HG02981 (cell line): ENCODE measurements at regions not wholly inside any gene's neighbourhood (a gene's known extent, or its start where the extent isn't known, plus 50 kb on each side); places are given as distances from the start of the nearest gene placed in this dataset.
"Not testable (repeated sequence)": the region's sequence is repeated elsewhere in the genome, so short reads cannot be mapped to it uniquely, and the experiment has no call there.

Experiments
- ATAC-seq: cut with Tn5 transposase; IDR thresholded peaks from one replicate; pipeline ENCODE4 v1.9.1; 2021; ENCODE audit warnings: mild to moderate bottlenecking, moderate library complexity; ENCODE audit not compliant: unreplicated experiment

- no peak for ATAC-seq
These were observed 123.6 kb upstream of the ZNF608 start for GRCh38 chr5:124870070-124870469.

- ATAC-seq, result no peak
These were observed 124.9 kb upstream of the ZNF608 start for GRCh38 chr5:124871303-124871702.

- ATAC-seq, result no peak
These were observed 125.6 kb upstream of the ZNF608 start for GRCh38 chr5:124872086-124872485.

GRCh38 chr5:124872615-124873014 is 126.2 kb upstream of the ZNF608 start:
- ATAC-seq, result no peak

GRCh38 chr5:124873188-124873587 is 126.7 kb upstream of the ZNF608 start:
- ATAC-seq, result no peak

- ATAC-seq, result no peak
These were observed 127.3 kb upstream of the ZNF608 start for GRCh38 chr5:124873713-124874112.

- no peak for ATAC-seq
These were observed 130.1 kb upstream of the ZNF608 start for GRCh38 chr5:124876566-124876965.

- no peak for ATAC-seq
These were observed 130.5 kb upstream of the ZNF608 start for GRCh38 chr5:124876983-124877382.

- ATAC-seq, result no peak
These were observed 131.2 kb upstream of the ZNF608 start for GRCh38 chr5:124877501-124878146.

- no peak for ATAC-seq
These were observed 132.3 kb upstream of the ZNF608 start for GRCh38 chr5:124878583-124879342.

GRCh38 chr5:124880903-124881697 is 134.7 kb upstream of the ZNF608 start:
- ATAC-seq, result no peak

GRCh38 chr5:124883681-124884080 is 137.2 kb upstream of the ZNF608 start:
- ATAC-seq, result no peak

- no peak for ATAC-seq
These were observed 137.7 kb upstream of the ZNF608 start for GRCh38 chr5:124884114-124884513.

GRCh38 chr5:124885490-124885889 is 139.1 kb upstream of the ZNF608 start:
- no peak for ATAC-seq

- no peak for ATAC-seq
These were observed 140.8 kb upstream of the ZNF608 start for GRCh38 chr5:124887223-124887622.

GRCh38 chr5:124888050-124888506 is 141.6 kb upstream of the ZNF608 start:
- no peak for ATAC-seq

GRCh38 chr5:124888622-124889485 is 142.4 kb upstream of the ZNF608 start:
- ATAC-seq, result no peak

GRCh38 chr5:124889486-124889825 is 143.0 kb upstream of the ZNF608 start:
- no peak for ATAC-seq

GRCh38 chr5:124889850-124890249 is 143.4 kb upstream of the ZNF608 start:
- ATAC-seq, result no peak

- not testable (repeated sequence) for ATAC-seq
These were observed 144.0 kb upstream of the ZNF608 start for GRCh38 chr5:124890442-124890841.

- ATAC-seq, result no peak
These were observed 144.7 kb upstream of the ZNF608 start for GRCh38 chr5:124891179-124891578.
